ENCODE measurements at regions not wholly inside any gene's neighbourhood (a gene's known extent, or its start where the extent isn't known, plus 50 kb on each side); places are given as distances from the start of the nearest gene placed in this dataset.

DNA sequence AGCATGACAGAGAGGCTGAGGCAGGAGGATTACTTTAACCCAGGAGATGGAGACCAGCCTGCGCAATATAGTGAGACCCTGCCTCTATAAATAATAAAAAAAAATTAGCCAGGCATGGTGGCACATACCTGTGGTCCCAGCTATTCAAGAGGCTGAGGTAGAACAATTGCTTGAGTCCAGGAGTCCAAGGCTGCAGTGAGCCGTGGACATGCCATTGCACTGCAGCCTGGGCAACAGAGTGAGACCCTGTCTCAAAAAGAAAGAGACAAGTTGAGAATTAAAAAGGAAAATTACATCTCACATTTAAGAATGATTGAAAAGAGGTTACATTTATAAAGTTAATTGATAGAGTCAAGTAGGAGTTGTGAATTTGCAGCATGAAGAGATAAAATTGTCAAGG, 91.4 kb upstream of the TMPO start:
- WGBS, 4 donors = 52 to 87% (median 70%) methylated on average over 2 of the region's 2 CpGs
- intact Hi-C loops (cut with DNase I) = loop anchor here (5.0 kb wide), 2 partner anchors 88 to 93 kb away; partner anchors contain the start of gene TMPO (in 1 of the 2)
- TF ChIP-seq POLR2A (IDR thresholded peaks at IDR 0.05) = no peak
- TF ChIP-seq, protein P1, sequence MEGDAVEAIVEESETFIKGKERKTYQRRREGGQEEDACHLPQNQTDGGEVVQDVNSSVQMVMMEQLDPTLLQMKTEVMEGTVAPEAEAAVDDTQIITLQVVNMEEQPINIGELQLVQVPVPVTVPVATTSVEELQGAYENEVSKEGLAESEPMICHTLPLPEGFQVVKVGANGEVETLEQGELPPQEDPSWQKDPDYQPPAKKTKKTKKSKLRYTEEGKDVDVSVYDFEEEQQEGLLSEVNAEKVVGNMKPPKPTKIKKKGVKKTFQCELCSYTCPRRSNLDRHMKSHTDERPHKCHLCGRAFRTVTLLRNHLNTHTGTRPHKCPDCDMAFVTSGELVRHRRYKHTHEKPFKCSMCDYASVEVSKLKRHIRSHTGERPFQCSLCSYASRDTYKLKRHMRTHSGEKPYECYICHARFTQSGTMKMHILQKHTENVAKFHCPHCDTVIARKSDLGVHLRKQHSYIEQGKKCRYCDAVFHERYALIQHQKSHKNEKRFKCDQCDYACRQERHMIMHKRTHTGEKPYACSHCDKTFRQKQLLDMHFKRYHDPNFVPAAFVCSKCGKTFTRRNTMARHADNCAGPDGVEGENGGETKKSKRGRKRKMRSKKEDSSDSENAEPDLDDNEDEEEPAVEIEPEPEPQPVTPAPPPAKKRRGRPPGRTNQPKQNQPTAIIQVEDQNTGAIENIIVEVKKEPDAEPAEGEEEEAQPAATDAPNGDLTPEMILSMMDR (IDR thresholded peaks at IDR 0.05) = no peak
- no peaks in the 10 kb centered on the region for H3K36me3 ChIP-seq (replicated peaks in 1 of 2)
- H3K27ac ChIP-seq = no peak overlapping the region
- no peak overlapping the region for H3K4me3 ChIP-seq
- no peaks in the 10 kb centered on the region for H3K9me3 ChIP-seq (replicated peaks in 1 of 3)
- peaks cover 0 to 1% of the 10 kb centered on the region in 2 donors for H3K4me1 ChIP-seq (replicated peaks in 1 of 2)
- H3K27me3 ChIP-seq = no peaks in the 10 kb centered on the region
- no peak for DNase-seq

DNA sequence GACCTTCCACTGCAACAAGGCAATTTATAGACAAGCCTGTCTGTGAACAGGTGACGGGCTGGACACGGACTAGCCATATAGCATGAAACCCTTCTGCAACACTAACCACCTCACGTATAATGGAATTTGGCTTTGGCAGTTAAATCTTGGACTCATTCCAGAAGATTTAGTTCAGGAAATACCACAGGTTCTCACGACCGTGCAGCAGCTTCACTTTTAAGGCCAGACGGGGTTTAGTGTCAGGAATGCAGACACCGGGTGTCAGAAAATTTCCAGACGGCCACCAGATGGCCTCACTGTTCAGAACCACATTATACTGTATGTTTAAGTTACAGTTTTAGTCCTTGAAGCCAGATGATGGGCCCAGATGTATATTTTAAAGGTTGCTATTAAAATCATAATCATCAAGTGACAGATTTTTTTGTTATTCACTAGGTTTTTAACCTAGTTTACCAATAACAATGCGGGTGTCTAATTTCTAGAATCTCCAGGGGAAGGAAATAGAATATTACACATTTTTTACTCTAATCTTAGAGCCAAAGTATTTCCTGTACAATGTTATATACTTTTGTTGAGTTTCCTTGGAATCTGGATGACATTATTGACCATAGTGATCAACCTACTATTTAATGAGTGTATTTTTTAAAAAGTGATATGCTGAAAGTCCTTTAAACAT, 90.5 kb upstream of the TMPO start:
- no peak for TF ChIP-seq POLR2A (IDR thresholded peaks at IDR 0.05)
- TF ChIP-seq, protein P1 (IDR thresholded peaks at IDR 0.05) = peak; percentile 57 to 81 (median 68)
- H3K4me3 ChIP-seq = no peak overlapping the region
- DNase-seq = peak; percentile 45 to 85 (median 66)
- intact Hi-C loops (cut with DNase I) = loop anchor here (5.0 kb wide), 2 partner anchors 87 to 92 kb away; partner anchors contain the start of gene TMPO (in 1 of the 2)
- no peaks in the 10 kb centered on the region for H3K36me3 ChIP-seq (replicated peaks in 1 of 2)
- 18 to 23% (median 19%) methylated on average over 8 to 9 of the region's 9 CpGs for WGBS, 4 donors
- H3K4me1 ChIP-seq (replicated peaks in 1 of 2) = no peaks in the 10 kb centered on the region
- no peaks in the 10 kb centered on the region for H3K27me3 ChIP-seq
- H3K9me3 ChIP-seq (replicated peaks in 1 of 3) = no peaks in the 10 kb centered on the region
- H3K27ac ChIP-seq = no peak overlapping the region

DNA sequence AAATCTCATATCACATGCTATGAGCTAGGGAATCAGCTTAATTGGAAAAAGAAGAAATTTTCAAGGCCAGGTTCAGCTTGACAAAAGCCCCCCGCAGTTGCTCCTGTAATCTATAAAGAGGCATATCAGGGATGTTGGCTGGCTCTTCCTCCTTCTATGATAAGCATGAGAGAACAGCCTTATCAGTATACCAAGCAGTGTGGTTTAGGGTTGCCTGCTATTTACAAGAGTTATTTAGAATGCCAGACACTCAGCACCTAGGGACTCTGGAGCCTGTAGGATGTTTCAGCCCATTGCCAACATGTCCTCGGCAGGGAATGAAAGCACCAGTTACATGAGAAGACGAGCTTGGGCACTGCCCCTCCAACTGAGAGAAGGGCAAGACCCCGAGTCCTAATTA, 89.5 kb upstream of the TMPO start:
- 60 to 69% (median 65%) methylated on average over 4 of the region's 4 CpGs for WGBS, 4 donors
- H3K36me3 ChIP-seq (replicated peaks in 1 of 2) = no peaks in the 10 kb centered on the region
- intact Hi-C loops (cut with DNase I) = no loop called here

DNA sequence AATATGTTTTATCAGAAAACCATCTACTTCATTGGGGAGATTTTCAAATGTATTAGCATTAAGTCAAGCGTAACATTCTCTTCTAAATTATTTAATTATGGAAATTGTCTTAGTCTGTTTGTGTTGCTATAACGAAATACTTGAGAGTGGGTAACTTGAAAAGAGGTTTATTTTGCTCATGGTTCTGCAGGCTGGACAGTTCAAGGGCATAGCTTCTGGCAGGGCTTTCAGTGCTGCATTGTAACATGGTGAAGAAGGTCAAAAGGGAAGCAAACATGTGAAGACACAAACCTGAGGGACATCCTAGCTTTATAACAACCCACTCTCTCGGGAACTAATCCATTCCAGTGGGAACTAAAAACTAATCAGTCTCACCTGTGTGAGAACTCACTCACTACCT, 84.3 kb upstream of the TMPO start:
- H3K4me1 ChIP-seq (replicated peaks in 1 of 2) = no peaks in the 10 kb centered on the region

More for the DNA sequence above, 89.5 kb upstream of the TMPO start:
- TF ChIP-seq, protein P1 (IDR thresholded peaks at IDR 0.05) = no peak
- no peak for TF ChIP-seq POLR2A (IDR thresholded peaks at IDR 0.05)
- no peaks in the 10 kb centered on the region for H3K4me1 ChIP-seq (replicated peaks in 1 of 2)
- H3K27me3 ChIP-seq = no peaks in the 10 kb centered on the region
- no peak overlapping the region for H3K4me3 ChIP-seq
- no peaks in the 10 kb centered on the region for H3K9me3 ChIP-seq (replicated peaks in 1 of 3)
- no peak overlapping the region for H3K27ac ChIP-seq
- DNase-seq = no peak

More for the DNA sequence above, 84.3 kb upstream of the TMPO start:
- TF ChIP-seq, protein P1 (IDR thresholded peaks at IDR 0.05) = no peak
- no peak for TF ChIP-seq POLR2A (IDR thresholded peaks at IDR 0.05)
- Histone ChIP-seq H3K27ac (no peak overlapping the region), H3K9me3 (replicated peaks in 1 of 3) (no peaks in the 10 kb centered on the region), H3K4me3 (no peak overlapping the region), H3K36me3 (replicated peaks in 1 of 2) (no peaks in the 10 kb centered on the region), H3K27me3 (no peaks in the 10 kb centered on the region)
- DNase-seq = no peak
- WGBS, 4 donors = 86 to 94% (median 91%) methylated on average over 3 of the region's 3 CpGs
- intact Hi-C loops (cut with DNase I) = no loop called here

Measured in adrenal gland (tissue), 9 donors.